GM21576 (cell line): ENCODE measurements at regions not wholly inside any gene's neighbourhood (a gene's known extent, or its start where the extent isn't known, plus 50 kb on each side); places are given as distances from the start of the nearest gene placed in this dataset.

Experiments used
- ATAC-seq: cut with Tn5 transposase; IDR thresholded peaks from one replicate; pipeline ENCODE4 v1.9.1; 2021; ENCODE audit warnings: mild to moderate bottlenecking, moderate library complexity; ENCODE audit not compliant: unreplicated experiment

GRCh38 chr5:133801955-133802751 is 166.3 kb downstream of the C5orf15 start:
- ATAC-seq, result no peak

GRCh38 chr5:133801431-133801830 is 167.0 kb downstream of the C5orf15 start:
- ATAC-seq, result no peak

- no peak for ATAC-seq
These were observed 168.7 kb downstream of the C5orf15 start for GRCh38 chr5:133799571-133800237.

GRCh38 chr5:133797167-133797566 is 171.3 kb downstream of the C5orf15 start:
- ATAC-seq, result no peak

- ATAC-seq, result no peak
These were observed 172.2 kb downstream of the C5orf15 start for GRCh38 chr5:133796186-133796585.

GRCh38 chr5:133794771-133795415 is 173.5 kb downstream of the C5orf15 start:
- ATAC-seq, result no peak

GRCh38 chr5:133793756-133794465 is 174.5 kb downstream of the C5orf15 start:
- no peak for ATAC-seq

GRCh38 chr5:133792655-133793054 is 175.8 kb downstream of the C5orf15 start:
- no peak for ATAC-seq

- no peak for ATAC-seq
These were observed 176.4 kb downstream of the C5orf15 start for GRCh38 chr5:133792024-133792423.

- no peak for ATAC-seq
These were observed 177.5 kb downstream of the C5orf15 start for GRCh38 chr5:133790898-133791297.

- ATAC-seq, result no peak
These were observed 177.1 kb upstream of the FSTL4 start for GRCh38 chr5:133789428-133789827.

- no peak for ATAC-seq
These were observed 175.8 kb upstream of the FSTL4 start for GRCh38 chr5:133788121-133788520.

- no peak for ATAC-seq
These were observed 174.1 kb upstream of the FSTL4 start for GRCh38 chr5:133786420-133786819.

GRCh38 chr5:133785182-133785581 is 172.8 kb upstream of the FSTL4 start:
- ATAC-seq, result no peak

- ATAC-seq, result no peak
These were observed 171.1 kb upstream of the FSTL4 start for GRCh38 chr5:133783481-133783880.

- no peak for ATAC-seq
These were observed 170.4 kb upstream of the FSTL4 start for GRCh38 chr5:133782736-133783135.

- ATAC-seq, result no peak
These were observed 169.3 kb upstream of the FSTL4 start for GRCh38 chr5:133781436-133782225.

- no peak for ATAC-seq
These were observed 168.4 kb upstream of the FSTL4 start for GRCh38 chr5:133780619-133781280.

GRCh38 chr5:133779828-133780475 is 167.6 kb upstream of the FSTL4 start:
- ATAC-seq, result no peak
